ENCODE measurements at regions not wholly inside any gene's neighbourhood (a gene's known extent, or its start where the extent isn't known, plus 50 kb on each side); places are given as distances from the start of the nearest gene placed in this dataset.

DNA sequence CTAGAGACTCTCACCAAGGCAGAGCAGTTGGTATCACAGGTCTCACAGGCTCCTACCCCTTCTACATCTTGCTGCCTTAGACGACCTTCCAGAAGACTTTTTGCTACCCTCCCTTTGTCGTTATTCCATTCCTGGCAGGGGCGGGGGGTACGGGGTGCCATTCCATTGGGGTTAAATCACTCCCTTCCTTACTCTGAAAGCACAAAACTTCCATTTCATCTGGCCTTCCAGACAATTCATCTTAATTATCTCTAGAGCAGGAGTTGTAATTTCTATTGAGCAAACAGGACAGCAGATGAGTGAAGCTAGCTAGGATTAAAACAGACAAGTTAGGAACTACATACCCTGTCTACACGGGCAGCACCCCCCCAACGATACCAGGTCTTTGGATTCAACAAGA is 276.2 kb upstream of the TANK start:
- no peak for DNase-seq
- Mint-ChIP-seq H3K27me3 (ENCODE audit: insufficient read depth, unreplicated experiment) (no peaks in the 10 kb centered on the region), H3K4me3 (ENCODE audit: unreplicated experiment) (no peak overlapping the region), H3K27ac (ENCODE audit: unreplicated experiment) (no peak overlapping the region), H3K4me1 (ENCODE audit: low read depth, unreplicated experiment) (no peaks in the 10 kb centered on the region), H3K9me3 (ENCODE audit: unreplicated experiment) (no peaks in the 10 kb centered on the region), H3K36me3 (ENCODE audit: insufficient read depth, unreplicated experiment) (no peaks in the 10 kb centered on the region)
- Histone ChIP-seq H3K4me1 (no peaks in the 10 kb centered on the region), H3K27me3 (replicated peaks; ENCODE audit: control insufficient read depth, insufficient read depth, low read length) (no peaks in the 10 kb centered on the region), H3K9me3 (no peaks in the 10 kb centered on the region), H3K4me3 (ENCODE audit: low read depth, low read length) (no peak overlapping the region), H3K36me3 (ENCODE audit: control insufficient read depth, insufficient read depth, low read length) (no peaks in the 10 kb centered on the region)
- TF ChIP-seq, protein P1, sequence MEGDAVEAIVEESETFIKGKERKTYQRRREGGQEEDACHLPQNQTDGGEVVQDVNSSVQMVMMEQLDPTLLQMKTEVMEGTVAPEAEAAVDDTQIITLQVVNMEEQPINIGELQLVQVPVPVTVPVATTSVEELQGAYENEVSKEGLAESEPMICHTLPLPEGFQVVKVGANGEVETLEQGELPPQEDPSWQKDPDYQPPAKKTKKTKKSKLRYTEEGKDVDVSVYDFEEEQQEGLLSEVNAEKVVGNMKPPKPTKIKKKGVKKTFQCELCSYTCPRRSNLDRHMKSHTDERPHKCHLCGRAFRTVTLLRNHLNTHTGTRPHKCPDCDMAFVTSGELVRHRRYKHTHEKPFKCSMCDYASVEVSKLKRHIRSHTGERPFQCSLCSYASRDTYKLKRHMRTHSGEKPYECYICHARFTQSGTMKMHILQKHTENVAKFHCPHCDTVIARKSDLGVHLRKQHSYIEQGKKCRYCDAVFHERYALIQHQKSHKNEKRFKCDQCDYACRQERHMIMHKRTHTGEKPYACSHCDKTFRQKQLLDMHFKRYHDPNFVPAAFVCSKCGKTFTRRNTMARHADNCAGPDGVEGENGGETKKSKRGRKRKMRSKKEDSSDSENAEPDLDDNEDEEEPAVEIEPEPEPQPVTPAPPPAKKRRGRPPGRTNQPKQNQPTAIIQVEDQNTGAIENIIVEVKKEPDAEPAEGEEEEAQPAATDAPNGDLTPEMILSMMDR (IDR thresholded peaks at IDR 0.05; ENCODE audit: insufficient read depth in 1 of 2, low read depth in 1 of 2, low read length in 1 of 2, severe bottlenecking in 1 of 2, unreplicated experiment in 1 of 2) = no peak
- CTCF ChIA-PET = no interaction called here
- POLR2A ChIA-PET = no interaction called here
- intact Hi-C loops (cut with micrococcal nuclease; ENCODE audit: unreplicated experiment) = no loop called here
- BruUV-seq (replicated peaks) = no TSS peak

DNA sequence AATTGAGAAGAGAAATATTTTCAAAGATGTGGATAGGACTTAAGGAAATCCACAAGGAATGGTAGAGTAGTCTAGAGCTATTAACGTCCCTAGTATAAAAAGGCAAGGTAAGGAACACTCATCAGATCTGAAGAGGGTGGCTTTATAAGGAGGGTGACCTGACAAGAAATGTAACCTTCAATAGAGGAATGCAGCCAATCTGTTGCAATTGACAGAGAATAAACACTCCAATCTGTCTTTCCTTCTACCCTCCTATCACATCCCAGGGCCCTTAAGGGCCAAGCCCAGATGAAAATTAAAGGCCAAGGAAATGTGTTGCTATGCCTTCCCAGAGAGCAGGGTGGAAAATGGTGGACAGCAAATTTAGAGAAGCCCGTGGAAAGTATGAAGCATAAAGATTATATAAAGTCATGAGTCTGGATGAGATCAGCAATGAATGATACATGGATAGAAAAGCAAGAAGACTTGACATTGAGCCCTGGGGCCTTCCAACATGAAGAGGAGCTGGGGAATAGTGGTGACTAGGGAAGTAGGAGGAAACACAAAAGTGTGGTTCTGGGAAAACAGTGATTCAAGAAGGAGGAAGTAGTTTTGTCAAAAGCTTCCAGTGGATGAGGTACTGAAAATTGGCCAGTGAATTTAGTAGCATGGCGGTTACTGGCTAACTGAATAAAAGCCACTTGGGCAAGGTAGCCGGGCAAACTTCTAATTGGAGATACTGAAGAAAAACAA is 270.6 kb upstream of the TANK start:
- ChIA-PET POLR2A (no interaction called here), CTCF (no interaction called here)
- H3K9me3 ChIP-seq = no peaks in the 10 kb centered on the region
- Mint-ChIP-seq H3K27ac (ENCODE audit: unreplicated experiment) (no peak overlapping the region), H3K27me3 (ENCODE audit: insufficient read depth, unreplicated experiment) (no peaks in the 10 kb centered on the region), H3K4me3 (ENCODE audit: unreplicated experiment) (no peak overlapping the region), H3K36me3 (ENCODE audit: insufficient read depth, unreplicated experiment) (no peaks in the 10 kb centered on the region), H3K9me3 (ENCODE audit: unreplicated experiment) (no peaks in the 10 kb centered on the region), H3K4me1 (ENCODE audit: low read depth, unreplicated experiment) (no peaks in the 10 kb centered on the region)
- H3K27me3 ChIP-seq (replicated peaks; ENCODE audit: control insufficient read depth, insufficient read depth, low read length) = no peaks in the 10 kb centered on the region
- TF ChIP-seq, protein P1 (IDR thresholded peaks at IDR 0.05; ENCODE audit: insufficient read depth in 1 of 2, low read depth in 1 of 2, low read length in 1 of 2, severe bottlenecking in 1 of 2, unreplicated experiment in 1 of 2) = no peak
- intact Hi-C loops (cut with micrococcal nuclease; ENCODE audit: unreplicated experiment) = no loop called here
- no TSS peak for BruUV-seq (replicated peaks)
- DNase-seq = no peak
- H3K4me1 ChIP-seq = no peaks in the 10 kb centered on the region
- H3K36me3 ChIP-seq (ENCODE audit: control insufficient read depth, insufficient read depth, low read length) = no peaks in the 10 kb centered on the region
- H3K4me3 ChIP-seq (ENCODE audit: low read depth, low read length) = no peak overlapping the region

DNA sequence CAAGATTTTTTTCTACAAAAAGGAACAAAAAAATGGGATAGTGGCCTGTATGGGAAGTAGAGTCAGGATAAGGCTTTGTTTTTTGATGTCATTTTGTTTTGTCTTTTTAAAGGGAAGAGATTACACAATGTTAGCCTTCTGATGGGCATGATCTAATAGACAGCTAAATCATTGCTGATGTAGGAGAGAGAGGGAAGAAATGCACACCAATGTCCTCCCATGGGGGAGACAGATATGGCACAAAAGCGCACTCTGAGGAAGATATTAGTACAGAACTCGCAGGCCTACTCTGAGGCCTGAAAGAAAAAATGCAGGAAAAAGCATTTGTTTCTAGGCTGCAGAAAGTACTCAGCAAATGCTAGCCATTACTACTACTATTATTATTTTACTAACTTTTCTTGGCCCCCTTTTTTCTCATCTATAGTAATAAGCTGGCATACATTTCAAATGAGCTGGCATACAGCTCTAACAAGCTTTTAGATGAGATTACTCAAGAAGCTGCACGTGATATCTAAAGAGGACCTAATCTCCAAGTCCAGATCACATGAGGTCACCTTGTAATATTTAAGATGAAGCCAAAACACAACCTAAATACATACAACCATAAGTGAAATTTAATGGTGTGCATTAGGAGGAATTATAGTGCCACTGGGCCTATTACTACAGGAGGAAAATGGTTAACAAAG is 269.4 kb upstream of the TANK start:
- intact Hi-C loops (cut with micrococcal nuclease; ENCODE audit: unreplicated experiment) = no loop called here
- Mint-ChIP-seq H3K27ac (ENCODE audit: unreplicated experiment) (no peak overlapping the region), H3K27me3 (ENCODE audit: insufficient read depth, unreplicated experiment) (no peaks in the 10 kb centered on the region), H3K9me3 (ENCODE audit: unreplicated experiment) (peaks cover 6% of the 10 kb centered on the region), H3K4me1 (ENCODE audit: low read depth, unreplicated experiment) (no peaks in the 10 kb centered on the region), H3K36me3 (ENCODE audit: insufficient read depth, unreplicated experiment) (no peaks in the 10 kb centered on the region), H3K4me3 (ENCODE audit: unreplicated experiment) (no peak overlapping the region)
- TF ChIP-seq, protein P1 (IDR thresholded peaks at IDR 0.05; ENCODE audit: insufficient read depth in 1 of 2, low read depth in 1 of 2, low read length in 1 of 2, severe bottlenecking in 1 of 2, unreplicated experiment in 1 of 2) = no peak
- ChIA-PET POLR2A (no interaction called here), CTCF (no interaction called here)
- no peaks in the 10 kb centered on the region for H3K27me3 ChIP-seq (replicated peaks; ENCODE audit: control insufficient read depth, insufficient read depth, low read length)
- no peak for DNase-seq
- H3K4me3 ChIP-seq (ENCODE audit: low read depth, low read length) = no peak overlapping the region
- no TSS peak for BruUV-seq (replicated peaks)
- no peaks in the 10 kb centered on the region for H3K9me3 ChIP-seq
- H3K4me1 ChIP-seq = no peaks in the 10 kb centered on the region
- H3K36me3 ChIP-seq (ENCODE audit: control insufficient read depth, insufficient read depth, low read length) = no peaks in the 10 kb centered on the region
